ENCODE measurements at regions not wholly inside any gene's neighbourhood (a gene's known extent, or its start where the extent isn't known, plus 50 kb on each side); places are given as distances from the start of the nearest gene placed in this dataset.

- DNase-seq (ENCODE audit: low read depth in 3 of 3) = no peak
These were observed 106.4 kb upstream of the SDK1 start for GRCh38 chr7:3194501-3195141.

GRCh38 chr7:3195160-3195559 lies 105.9 kb upstream of the SDK1 start:
- DNase-seq (ENCODE audit: low read depth in 3 of 3) = no peak

DNA sequence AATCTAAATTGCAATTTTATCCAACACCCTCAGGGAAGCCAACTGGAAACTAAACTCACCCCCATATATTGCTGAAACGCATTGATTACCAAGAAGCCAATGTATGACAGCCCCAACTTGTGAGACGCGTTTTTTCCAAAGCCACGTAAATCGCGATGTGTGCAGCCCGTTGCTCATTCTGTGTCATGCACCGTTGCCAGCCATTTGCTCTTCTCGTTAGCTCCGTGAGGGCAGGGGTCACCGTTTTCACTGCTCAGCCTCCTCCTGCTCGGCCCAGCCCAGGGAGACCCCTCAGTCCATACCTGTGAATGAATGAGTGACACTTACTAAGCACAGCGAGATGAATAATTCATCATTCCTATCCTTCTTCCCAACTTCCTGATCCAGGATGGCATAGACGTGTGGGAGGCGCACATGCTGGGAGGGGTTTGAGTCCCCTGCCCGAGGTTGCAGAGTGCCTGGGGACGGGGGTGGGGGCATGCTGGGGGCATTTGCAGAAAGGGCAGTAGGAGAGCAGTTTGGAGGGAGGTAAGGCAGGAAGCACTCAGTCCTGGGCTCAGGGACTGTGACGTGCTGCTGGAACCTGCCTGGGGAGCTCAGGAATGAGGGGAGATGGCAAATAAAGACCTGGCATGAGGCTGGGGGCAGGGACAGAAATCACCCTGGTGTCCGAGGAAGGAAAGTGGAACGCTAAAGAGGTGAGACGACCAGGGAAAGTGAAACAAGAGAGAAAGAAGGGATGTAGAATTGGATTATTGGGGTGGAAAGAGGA lies 104.2 kb upstream of the SDK1 start:
- no peak for DNase-seq (ENCODE audit: low read depth in 3 of 3)

DNA sequence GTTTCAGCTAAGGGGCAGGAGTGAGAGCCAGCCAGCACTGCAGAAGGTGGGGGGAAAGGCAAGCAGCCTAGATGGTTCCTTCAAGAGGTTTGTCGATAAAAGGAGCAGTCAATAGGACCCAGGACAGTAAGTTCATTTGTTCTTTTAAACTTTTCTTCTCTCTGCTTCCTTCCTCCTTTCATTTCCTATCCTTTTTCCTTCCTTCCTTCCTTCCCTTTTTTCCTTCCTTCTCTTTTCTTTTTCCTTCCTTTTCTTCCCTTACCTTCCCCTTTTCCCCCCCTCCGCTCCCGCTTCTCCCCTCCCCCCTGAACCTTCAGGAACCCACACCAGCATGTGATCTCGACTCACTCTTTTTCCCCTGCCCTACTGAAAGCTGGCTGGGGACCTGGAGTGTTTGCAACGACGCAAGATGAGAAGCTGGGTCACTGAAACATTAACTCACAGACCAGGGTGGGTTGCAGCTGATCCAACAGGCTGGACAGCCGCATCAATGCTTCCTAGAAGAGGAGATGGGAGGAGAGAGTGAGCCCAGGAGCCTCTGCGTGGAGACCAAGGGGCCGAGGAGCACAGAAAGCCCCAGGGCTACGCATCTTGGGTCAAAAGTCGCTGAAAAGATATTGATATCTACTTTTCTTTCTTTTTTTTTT lies 103.4 kb upstream of the SDK1 start:
- no peak for DNase-seq (ENCODE audit: low read depth in 3 of 3)

DNA sequence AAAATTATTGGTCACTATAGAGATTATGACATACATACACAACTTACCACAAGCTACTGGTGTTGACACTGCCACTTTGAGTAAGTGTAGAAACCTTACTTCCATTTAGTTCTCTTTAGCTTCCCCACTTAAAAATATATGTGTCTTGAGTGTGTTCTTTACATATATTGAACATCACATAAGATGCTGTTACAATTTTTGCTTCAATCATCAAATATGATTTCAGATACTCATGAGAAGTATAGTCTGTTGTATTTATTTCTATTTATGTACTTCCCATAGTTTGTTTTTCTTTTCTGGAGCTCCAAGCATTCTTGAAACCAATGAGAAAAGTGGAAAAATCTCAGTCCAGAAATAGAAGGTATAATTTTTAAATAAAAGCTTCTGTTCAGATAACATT lies 102.7 kb upstream of the SDK1 start:
- DNase-seq (ENCODE audit: low read depth in 3 of 3) = no peak

DNA sequence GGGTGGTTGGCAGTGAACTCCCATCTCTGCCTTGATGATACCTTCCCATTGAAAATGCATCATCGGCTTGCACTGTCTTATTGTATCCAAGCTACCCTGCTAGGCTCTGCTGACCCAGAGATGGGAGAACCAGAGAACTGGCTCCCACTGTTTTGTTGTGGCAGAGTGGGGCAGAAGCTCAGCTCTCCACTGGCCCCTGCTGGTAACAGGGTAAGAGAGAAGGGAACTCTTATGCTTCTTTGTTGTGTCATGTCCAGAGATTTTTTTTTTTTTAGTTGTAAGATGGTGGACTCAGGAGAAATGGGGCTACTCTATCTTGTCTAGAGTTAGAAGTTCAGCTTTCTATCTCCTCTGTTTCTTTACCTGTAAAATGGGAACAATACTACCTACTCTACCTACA lies 100.5 kb upstream of the SDK1 start:
- peak in 1 of 3 donors; percentile 6 for DNase-seq (ENCODE audit: low read depth in 3 of 3)

DNA sequence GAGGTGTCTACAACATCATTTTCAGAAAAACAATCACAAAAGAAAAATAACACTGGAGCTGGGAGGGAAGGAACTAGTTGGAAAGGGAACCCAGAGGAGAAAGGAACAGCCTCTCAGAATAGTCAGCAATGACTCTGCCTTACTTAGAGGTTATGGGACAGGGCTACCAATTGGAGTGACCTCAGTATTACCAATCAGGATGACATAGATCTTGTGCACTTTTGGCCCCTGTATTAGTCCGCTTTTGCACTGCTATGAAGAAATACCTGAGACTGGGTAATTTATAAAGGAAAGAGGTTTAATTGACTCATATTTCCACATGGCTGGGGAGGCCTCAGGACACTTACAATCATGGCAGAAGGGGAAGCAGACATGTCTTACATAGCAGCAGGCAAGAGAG lies 99.7 kb upstream of the SDK1 start:
- DNase-seq (ENCODE audit: low read depth in 3 of 3) = no peak

- DNase-seq (ENCODE audit: low read depth in 3 of 3) = no peak
These were observed 98.9 kb upstream of the SDK1 start for GRCh38 chr7:3201937-3202710.

GRCh38 chr7:3204526-3204925 lies 96.5 kb upstream of the SDK1 start:
- no peak for DNase-seq (ENCODE audit: low read depth in 3 of 3)

- DNase-seq (ENCODE audit: low read depth in 3 of 3) = no peak
These were observed 95.0 kb upstream of the SDK1 start for GRCh38 chr7:3206101-3206500.

DNA sequence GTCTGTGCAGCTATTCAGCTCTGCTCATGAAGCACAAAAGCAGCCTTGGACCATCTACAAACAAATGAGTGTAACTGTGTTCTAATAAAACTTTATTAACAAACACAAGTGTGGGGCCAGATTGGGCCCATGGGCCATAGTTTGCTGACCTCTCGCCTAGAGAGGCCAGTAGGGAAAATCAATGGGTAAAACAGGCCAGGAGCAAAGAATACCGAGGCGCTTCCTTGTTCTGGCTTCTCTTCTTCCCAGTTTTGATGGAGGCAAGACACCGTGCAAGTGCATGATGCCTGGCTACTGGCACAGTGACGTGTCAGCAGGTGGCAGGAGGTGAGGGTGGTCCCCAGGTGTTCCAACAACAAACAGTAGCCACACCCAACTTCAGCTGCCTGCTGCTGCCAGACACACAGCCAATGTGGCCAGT lies 94.3 kb upstream of the SDK1 start:
- no peak for DNase-seq (ENCODE audit: low read depth in 3 of 3)

DNA sequence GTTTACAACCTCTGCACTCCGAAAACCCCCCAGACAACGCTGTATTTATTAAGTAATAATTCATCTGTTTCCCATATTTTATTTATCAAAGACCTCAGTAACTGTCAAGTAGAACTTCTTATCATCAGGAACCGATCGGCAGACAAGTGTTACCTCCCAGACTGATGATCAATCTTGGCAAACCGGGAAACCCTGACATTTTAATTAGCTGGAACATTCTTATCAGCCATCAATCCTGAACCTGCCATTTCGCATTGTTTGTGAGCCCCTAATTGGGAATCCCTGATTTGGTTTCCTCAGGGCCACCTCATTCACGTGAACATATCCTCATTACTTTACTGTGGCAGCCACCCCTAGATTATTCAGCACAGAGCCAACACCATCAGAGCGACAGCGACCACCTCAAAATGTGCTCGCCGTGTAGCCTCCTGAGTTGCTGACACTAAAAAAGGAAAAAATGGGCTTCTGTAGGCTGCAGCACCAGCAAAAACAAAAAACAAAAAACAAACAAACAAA lies 93.6 kb upstream of the SDK1 start:
- no peak for DNase-seq (ENCODE audit: low read depth in 3 of 3)

GRCh38 chr7:3210531-3210930 lies 90.5 kb upstream of the SDK1 start:
- DNase-seq (ENCODE audit: low read depth in 3 of 3) = no peak

DNA sequence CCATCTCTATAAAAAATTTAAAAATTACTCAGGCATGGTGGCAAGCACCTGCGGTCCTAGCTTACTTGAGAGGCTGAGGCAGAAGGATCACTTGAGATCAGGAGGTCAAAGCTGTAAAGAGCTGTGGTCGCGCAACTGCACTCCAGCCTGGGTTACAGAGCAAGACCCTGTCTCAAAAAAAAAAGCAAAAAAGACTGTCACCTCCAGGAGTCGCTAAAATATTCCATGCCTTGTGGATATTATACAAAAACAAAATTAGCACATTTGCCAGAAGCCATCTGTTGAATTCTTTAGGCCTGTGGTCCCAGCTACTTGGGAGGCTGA lies 87.0 kb upstream of the SDK1 start:
- DNase-seq (ENCODE audit: low read depth in 3 of 3) = no peak

- DNase-seq (ENCODE audit: low read depth in 3 of 3) = no peak
These were observed 85.1 kb upstream of the SDK1 start for GRCh38 chr7:3215624-3216585.

- DNase-seq (ENCODE audit: low read depth in 3 of 3) = no peak
These were observed 83.9 kb upstream of the SDK1 start for GRCh38 chr7:3217166-3217565.

- DNase-seq (ENCODE audit: low read depth in 3 of 3) = no peak
These were observed 82.4 kb upstream of the SDK1 start for GRCh38 chr7:3218411-3219225.

DNA sequence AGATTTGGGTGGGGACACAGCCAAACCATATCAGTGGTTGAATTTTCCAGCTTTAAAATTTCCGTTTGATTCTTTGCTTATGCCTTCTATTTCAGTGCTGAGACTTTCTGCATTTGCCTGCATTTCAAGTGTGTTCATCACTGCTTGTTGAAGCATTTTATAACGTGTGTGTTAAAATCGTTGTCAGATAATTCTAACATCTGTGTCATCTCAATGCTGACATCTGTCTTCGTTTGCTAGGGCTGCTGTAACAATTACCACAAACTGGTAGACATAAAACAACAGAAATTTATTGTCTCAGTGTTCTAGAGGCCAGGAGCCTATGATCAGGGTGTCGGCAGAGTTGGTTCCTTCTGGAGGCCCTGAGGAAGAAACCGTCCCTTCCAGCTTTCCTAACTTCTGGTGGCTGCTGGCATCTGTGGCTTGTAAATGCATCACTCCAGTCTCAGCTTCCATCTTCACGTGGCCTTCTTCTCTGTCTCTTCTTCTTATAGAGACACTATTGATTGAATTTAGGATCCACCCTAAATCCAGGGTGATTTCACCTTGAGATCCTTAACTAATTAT lies 71.1 kb upstream of the SDK1 start:
- DNase-seq (ENCODE audit: low read depth in 3 of 3) = no peak

DNA sequence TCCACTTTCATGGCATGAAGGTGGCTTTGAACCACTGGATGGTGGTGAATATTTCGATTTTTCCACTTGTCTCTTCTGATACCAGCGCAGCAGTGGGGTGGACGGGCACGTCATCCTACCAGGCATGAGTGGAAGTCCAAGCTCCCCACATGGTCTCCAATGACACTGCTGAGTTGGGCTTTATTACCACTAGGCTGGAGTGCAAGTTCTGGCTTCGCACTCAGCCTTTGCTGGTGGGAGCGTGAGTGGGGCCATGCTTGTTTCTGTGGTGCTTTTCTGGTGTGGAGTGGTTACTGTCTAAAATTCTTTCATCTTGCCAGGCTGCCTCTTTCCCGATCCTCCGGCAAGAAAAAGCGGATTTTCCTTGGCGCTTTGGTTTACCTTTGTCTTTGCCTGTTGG lies 70.1 kb upstream of the SDK1 start:
- no peak for DNase-seq (ENCODE audit: low read depth in 3 of 3)

DNA sequence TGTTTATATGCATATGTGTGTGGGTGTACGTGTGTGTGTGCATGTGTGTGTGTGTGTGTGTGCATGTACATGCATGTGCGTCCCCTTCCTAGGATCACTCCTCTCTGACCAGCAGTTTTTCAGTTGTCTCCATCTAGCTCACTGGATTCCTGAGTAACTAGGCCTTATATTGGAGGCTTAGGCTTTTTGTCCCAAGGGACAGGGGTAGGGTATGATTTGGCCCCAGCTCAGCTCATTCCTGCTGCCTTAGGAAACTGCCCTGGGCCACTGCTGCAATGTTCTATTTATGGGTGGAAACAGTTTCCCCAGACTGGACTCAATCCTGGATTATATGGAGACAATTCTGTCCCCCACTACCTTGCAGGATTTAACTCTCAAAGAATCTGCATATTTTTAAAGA lies 68.8 kb upstream of the SDK1 start:
- no peak for DNase-seq (ENCODE audit: low read depth in 3 of 3)
